ENCODE measurements at regions not wholly inside any gene's neighbourhood (a gene's known extent, or its start where the extent isn't known, plus 50 kb on each side); places are given as distances from the start of the nearest gene placed in this dataset.

- peak; percentile 46 for DNase-seq (ENCODE audit: low read depth)
- no peak overlapping the region for H3K4me3 ChIP-seq (ENCODE audit: low read length)
- peak; percentile 30; the same call in 1 of the 2 replicates for TF ChIP-seq CTCF (conservative IDR thresholded peaks at IDR 0.05; ENCODE audit: low read length)
Observed at GRCh38 chr1:31127266-31127665, 61.7 kb upstream of the PUM1 start.

- no peak for TF ChIP-seq CTCF (conservative IDR thresholded peaks at IDR 0.05; ENCODE audit: low read length)
- no peak overlapping the region for H3K4me3 ChIP-seq (ENCODE audit: low read length)
- peak; percentile 33 for DNase-seq (ENCODE audit: low read depth)
Observed at GRCh38 chr1:31122741-31123140, 57.2 kb upstream of the PUM1 start.

GRCh38 chr1:31122101-31122735 is 56.7 kb upstream of the PUM1 start:
- DNase-seq (ENCODE audit: low read depth), result no peak
- TF ChIP-seq CTCF (conservative IDR thresholded peaks at IDR 0.05; ENCODE audit: low read length), result no peak
- no peak overlapping the region for H3K4me3 ChIP-seq (ENCODE audit: low read length)

GRCh38 chr1:31120783-31121180 is 55.3 kb upstream of the PUM1 start:
- no peak overlapping the region for H3K4me3 ChIP-seq (ENCODE audit: low read length)
- no peak for DNase-seq (ENCODE audit: low read depth)
- TF ChIP-seq CTCF (conservative IDR thresholded peaks at IDR 0.05; ENCODE audit: low read length), result no peak

GRCh38 chr1:31116022-31116421 is 50.5 kb upstream of the PUM1 start:
- no peak overlapping the region for H3K4me3 ChIP-seq (ENCODE audit: low read length)
- DNase-seq (ENCODE audit: low read depth), result no peak
- TF ChIP-seq CTCF (conservative IDR thresholded peaks at IDR 0.05; ENCODE audit: low read length), result no peak

Data from AG10803 (cell line).